WI38 (cell line): ENCODE measurements at regions not wholly inside any gene's neighbourhood (a gene's known extent, or its start where the extent isn't known, plus 50 kb on each side); places are given as distances from the start of the nearest gene placed in this dataset.
A peak's percentile ranks its signal among the peaks of the same experiment; 100 is the strongest.

Source experiments
- H3K4me3 ChIP-seq: 2 replicates; pipeline ENCODE4 v1.5.1; 2011; ENCODE audit warnings: low read depth, mild to moderate bottlenecking, control low read depth, low read length
- TF ChIP-seq, protein P1 (sequence below): IDR thresholded peaks from 2 replicates; pipeline ENCODE4 v1.5.1; 2012; ENCODE audit warnings: low read depth, mild to moderate bottlenecking, control low read depth, low read length

DNA sequence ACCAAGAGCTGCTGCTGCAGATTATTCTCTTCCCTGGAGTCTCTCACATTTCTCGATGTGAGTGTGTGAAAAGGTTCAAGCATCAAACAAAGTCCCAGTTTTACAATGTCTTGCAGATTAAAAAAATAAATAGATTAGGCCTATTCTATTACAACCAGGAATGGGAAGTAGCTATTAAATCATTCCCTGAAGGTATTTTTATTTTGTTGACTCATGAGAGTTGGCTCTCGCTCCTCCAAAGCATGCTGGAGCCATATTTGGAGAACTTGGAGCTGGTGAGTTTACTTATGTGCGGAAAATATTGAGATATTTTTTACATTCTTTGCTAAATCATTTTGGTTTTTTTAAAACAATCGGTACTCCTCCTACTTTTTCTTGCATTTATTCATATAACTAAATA is 572.3 kb downstream of the ETNK1 start:
- TF ChIP-seq, protein P1, sequence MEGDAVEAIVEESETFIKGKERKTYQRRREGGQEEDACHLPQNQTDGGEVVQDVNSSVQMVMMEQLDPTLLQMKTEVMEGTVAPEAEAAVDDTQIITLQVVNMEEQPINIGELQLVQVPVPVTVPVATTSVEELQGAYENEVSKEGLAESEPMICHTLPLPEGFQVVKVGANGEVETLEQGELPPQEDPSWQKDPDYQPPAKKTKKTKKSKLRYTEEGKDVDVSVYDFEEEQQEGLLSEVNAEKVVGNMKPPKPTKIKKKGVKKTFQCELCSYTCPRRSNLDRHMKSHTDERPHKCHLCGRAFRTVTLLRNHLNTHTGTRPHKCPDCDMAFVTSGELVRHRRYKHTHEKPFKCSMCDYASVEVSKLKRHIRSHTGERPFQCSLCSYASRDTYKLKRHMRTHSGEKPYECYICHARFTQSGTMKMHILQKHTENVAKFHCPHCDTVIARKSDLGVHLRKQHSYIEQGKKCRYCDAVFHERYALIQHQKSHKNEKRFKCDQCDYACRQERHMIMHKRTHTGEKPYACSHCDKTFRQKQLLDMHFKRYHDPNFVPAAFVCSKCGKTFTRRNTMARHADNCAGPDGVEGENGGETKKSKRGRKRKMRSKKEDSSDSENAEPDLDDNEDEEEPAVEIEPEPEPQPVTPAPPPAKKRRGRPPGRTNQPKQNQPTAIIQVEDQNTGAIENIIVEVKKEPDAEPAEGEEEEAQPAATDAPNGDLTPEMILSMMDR = no peak
- H3K4me3 ChIP-seq = no peak overlapping the region

DNA sequence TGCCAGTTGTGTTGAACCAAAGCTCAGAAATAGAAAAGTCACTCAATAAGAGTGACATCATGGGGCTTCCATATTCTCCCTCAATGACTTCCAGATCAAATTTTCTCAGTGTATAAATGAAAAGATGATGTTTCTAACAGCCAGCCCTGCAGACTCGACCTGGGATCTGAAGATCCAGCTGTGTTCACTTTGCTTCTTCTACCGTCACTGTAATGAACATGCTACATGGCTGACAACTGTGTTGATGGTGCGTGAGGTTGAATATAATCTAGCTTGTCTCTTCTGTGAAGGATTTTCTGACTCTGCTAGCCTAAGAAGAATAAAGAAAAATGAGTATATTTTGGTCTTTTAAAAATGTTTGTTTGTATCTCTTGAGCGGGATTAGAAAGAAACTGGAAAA is 577.8 kb downstream of the ETNK1 start:
- no peak overlapping the region for H3K4me3 ChIP-seq
- TF ChIP-seq, protein P1 = no peak

DNA sequence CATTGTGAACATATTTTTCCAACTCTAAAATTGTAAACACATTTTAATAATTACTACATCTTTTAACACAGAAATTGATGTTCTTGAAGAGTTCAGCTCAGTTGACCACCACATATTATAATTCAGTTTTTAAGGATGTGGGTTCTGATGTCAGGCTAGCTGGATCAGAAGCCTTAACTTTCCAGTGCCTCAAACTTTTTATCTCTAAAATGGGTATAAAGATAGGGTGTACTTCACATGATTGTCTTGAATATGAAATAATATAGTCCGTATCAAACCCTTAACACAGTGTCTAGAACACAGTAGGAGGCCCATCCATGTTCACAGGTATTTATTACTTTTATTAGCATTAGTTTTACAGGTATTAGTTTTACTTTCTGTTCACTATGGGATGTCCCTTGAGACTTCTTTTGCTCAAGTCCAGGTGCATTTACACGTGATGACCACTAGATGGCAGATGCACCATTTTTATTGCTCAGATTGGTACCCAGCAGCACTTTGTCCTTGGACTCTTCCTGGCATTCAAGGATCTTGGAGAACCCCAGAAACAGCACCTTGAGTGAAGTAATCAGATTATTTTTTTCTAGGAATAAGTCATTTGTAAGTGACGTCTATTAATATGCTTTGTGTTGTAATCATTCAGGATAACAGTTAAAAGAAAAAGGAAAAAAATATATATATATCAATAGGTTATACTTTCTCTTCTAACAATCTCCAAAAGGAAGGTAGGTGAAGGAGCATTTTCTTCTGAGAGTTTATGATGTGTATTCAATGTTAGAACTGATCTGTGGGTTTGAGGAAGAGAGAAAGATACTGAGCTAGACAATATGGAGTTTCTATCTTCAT is 580.2 kb downstream of the ETNK1 start:
- H3K4me3 ChIP-seq = no peak overlapping the region

DNA sequence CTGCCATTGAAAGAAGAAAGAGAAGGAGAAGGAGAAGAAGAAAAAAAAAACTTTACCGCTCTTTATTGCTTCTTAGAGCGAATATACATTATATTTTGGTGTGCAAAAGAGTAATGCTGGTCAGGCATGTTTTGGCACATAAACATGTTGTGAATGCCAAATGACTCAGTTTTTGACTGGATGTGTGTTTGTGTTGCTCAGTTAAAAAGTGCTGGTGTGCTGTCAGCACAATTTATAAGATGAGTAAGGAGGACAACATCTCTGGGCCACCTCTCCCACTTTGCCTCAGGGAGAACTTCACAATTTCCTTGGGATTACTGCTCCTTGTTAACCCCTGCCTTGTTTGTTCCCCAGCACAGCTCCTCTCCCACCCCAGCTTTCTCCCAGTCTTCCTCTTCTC is 584.8 kb downstream of the ETNK1 start:
- TF ChIP-seq, protein P1 = no peak

More for the DNA sequence above, 580.2 kb downstream of the ETNK1 start:
- TF ChIP-seq, protein P1 = peak; percentile 69

DNA sequence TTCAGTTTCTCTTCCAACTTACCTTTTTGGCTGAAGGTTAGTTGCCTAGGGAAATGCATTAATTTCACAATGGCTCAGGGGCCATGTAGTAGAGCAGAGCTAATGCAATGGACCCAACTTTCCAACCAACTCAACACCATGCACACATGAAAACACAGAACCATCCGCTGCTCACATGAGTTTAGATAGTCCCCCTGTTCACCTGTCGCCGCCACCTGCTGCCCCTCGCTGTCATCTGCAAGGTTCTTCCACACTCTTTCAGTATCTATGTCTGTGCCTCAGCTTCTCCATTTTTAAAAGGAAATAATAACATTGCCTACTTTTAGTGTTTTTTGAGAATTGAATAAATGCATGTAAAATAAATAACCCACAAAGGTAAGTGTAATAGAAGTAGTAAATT is 585.6 kb downstream of the ETNK1 start:
- TF ChIP-seq, protein P1 = no peak
- no peak overlapping the region for H3K4me3 ChIP-seq

More for the DNA sequence above, 584.8 kb downstream of the ETNK1 start:
- H3K4me3 ChIP-seq = no peak overlapping the region

DNA sequence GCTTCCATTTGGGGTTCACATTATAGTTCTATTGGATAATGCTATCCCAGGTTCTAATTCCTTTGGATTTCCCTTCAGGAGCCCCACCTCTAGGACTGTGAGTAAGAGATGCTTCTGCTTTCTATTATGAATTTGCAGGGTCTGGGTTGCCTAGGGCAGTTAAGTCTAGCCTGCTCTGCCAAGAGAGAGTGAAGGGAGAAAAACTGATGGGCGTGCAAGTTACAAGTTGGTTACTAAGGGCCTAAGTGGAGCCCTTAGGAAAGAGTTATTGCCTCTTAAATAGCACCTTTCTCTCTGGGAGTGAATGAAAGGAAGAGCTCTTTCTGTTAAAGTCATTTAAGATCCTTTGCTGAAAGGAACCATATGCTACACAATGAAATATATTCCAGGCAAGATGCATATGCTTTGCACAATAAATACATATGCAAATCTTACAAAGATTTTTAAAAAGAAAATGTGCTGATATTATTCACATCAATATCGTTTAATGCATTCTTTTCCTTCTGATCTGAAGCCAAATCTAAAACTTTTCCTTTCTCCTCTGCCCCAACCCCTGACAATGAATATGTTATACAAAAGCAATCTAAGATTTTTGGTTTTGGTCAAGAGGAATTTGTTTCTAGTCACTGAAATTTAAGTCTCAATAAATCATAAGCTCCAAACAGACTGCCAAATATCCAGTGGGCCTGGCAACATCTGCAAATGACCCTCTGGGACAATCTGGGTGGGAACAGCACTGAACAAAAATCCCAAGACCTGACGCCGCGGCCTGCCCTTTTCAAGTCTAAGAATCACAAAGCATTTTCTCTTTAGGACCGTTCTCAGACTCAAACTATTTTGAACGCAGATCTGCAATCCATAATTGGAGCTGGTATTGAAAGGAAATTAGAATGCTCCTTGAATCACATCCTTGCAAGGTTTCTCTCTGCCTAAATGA is 586.7 kb downstream of the ETNK1 start:
- TF ChIP-seq, protein P1 = no peak
- no peak overlapping the region for H3K4me3 ChIP-seq
